ENCODE measurements at regions not wholly inside any gene's neighbourhood (a gene's known extent, or its start where the extent isn't known, plus 50 kb on each side); places are given as distances from the start of the nearest gene placed in this dataset.

DNA sequence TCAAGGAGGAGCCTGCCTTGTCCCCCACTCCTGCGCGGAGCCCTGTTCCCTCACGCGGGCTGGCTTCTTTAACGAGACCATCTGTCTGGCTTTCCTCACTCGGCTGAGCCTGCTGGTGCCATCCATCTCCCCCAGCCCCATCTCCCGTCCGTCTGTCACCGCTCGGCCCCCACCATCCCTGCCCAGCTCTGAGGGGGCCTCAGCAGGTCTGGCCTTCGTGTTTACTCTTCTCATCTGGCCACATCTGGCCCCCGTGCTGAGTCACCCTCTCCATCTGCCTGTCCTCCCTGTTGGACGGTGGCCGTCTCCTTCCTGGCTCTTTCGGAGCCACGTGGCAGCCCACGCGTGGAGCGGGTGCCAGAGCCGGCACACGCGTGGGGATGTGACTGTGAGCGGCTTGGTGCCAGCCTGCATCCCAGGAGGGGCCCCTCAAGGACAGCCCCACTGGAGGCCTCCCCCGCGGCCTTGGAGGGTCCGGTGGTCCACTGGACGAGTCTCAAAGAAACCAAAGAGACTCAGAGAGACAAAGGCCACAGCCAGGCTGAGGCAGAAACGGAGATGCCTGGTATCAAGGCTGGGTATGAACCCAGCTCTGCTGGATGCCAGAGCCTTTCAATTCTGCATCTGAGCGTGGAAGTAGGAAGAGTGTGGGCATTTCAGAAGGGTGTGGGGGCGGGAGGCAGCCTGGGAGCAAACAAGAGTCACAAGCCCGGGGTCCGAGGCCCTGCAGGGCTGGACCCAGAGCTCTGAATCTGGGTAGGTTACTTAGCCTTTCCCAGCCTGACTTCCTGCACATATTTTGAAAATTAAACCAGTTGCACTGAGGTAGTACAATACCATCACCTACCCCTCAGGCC is 76.7 kb upstream of the UNC5A start:
- DNase-seq (ENCODE audit: low spot score) = peak; percentile 49

DNA sequence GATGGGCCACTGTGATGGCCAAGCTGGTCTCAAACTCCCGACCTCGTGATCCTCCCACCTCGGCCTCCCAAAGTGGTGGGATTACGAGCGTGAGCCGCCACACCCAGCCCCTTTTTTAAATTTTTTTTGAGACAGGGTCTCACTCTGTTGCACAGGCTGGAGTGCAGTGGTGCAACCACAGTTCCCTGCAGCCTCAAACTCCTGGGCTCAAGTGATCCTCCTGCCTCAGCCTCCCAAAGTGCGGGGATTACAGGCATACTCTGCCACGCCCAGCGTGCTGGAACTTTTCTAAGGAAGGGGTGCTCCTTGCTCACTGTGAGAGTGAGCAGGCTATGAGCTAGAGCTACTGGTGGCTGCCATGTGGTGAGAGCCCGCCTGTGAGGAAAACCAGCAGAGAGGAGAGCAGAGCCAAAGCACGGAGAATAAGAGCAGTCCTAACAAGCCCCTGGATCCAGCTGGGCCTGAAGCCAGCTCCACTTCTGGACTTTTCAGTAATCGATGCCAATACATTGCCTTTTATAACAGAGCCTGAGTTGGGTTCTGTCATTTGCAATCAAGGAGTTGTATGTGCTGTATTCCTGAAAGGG is 75.5 kb upstream of the UNC5A start:
- DNase-seq (ENCODE audit: low spot score) = no peak

DNA sequence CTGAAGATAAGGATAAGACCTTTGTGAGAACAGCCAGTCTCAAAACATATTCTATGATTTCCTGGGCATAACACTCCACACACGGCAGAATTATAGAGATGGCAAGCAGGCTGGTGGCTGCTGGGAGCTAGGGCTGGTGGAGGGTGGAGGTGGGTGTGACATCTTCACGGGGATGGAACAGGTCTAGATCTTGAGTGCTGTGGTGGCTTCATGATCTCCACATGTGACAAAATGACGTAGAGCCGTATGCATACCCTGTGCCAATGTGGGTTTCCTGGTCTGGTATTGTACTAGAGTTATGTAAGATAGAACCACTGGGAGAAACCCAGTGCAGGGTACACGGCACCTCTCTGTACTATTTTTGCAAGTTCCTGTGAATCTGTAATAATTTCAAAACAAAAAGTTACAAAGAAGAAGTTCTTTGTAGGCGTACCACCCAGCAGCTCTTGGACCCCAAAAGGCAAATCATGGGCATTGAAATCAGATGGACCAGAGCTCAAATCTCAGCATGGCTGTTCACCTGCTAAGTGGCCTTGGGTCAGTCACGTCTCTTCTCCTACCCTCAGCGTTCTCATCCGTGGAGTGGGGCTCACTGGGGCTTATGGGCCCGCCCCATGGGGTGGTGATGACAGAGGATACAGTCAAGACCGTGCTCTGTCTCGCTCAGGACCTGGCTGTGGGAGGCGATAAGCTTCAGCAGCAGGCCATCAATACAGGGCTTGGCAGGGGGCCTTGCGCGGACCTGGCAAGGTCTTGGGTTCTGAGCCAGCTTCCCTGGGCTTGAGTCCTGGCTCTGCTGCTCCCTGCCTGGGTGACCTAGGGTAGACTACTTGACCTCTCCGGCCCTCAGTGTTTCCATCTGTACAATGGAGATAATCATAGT is 74.7 kb upstream of the UNC5A start:
- DNase-seq (ENCODE audit: low spot score) = no peak

DNA sequence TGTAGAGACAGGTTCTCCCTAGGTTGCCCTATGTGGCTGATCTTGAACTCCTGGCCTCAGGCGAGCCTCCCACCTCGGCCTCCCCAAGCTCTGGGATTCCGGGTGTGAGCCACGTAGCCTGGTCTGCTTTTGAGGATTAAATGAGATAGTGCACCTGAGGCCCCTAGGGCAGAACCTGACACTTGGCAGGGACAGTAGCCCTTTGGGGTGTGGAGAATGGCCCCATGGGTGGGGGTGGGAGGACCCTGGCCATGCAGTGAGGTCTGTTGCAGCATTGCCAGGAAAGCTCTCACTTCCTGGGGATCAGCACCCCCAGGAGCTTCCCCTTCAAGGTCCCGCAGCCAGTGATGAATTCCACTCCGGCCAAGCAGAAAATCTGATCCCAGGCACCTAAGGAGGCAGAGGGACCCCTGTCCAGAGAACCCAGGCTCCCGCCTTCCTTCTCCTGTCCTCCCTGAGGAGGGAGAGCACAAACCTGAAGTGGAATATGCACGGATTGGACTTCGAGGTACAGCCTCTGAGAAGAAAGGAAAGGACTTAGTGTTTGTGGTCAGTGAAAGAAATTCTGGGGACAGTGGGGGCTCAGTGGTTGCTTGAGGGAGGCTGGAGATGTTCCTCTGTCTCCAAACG is 73.9 kb upstream of the UNC5A start:
- DNase-seq (ENCODE audit: low spot score) = no peak

DNA sequence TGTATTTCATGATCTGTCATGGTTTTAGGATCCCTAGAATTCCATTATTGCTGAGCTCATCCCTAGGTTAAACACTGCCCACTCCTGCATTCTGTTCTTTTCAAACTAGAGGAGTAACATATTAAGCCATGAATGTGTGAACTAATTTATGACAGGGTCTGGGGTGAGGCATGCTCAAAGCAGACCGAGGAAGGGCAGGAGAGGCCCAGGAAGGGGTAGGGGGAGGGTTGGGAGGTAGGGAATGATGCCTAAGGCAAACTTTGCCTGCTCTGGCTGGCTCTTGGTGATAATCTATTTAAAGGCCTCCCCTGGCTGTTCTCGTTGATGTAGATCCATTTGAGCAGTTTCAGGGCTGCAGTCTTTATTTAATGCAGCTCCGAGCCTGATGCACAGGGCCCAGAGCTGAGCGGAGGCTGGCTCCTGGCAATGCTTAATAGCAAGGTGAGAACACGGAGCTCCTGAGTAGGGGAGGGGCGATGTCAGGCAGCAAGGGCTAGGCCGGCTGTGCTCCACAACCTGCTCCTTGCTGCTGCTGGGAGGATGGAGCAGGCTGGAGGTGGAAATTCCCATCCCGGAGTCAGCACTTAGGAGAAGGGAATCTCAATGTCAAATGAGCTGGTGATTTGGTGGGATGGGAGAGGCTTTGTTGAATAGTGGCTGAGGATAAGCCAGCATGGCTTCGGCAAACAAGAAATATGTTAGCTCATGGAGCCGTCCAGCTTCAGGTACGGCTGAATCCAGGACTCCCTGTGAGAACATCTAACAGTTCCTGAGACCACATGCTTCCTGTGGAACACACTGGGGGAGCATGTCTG is 73.2 kb upstream of the UNC5A start:
- no peak for DNase-seq (ENCODE audit: low spot score)

DNA sequence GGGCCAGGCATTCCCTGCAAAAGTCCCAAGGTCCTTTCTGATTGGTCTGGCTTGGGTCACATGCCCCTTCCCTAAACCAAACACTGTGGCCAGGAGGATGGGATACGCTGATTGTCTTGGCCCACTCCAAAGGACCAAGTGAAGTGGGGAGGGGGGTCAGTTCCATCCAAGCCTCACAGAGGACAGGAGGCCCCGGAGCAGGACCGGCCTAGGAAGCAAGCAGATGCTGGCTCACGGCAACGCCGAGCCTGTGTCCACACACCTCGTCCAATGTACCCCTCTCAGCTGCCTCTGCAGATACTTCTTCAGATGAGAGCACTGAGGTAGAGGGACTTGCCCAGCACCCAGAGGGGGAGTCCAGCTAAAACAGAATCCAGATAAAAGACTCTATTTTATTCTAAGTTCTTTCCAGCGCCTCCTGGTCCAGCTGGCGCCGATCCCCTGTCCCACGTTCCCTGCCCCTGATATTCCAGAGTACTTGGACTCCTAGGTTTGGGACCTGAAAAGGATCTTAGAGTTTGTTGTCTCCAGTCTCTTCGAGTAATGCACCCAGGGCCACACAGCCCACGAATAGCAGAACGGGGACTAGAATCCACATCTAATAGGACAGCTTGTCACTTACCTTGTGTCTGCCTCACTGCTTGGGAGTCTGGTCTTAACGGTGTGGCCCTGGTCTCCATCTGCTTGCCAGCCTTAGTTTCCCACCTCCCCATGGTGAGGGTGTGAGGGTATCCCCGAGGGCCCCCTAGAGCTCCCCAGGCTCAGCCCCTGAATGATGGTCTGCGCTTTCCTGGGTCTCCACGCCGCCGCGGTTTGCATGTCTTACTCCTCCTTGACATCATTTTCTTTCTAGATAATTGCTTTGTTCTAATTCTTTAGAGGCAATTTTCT is 72.4 kb upstream of the UNC5A start:
- no peak for DNase-seq (ENCODE audit: low spot score)

DNA sequence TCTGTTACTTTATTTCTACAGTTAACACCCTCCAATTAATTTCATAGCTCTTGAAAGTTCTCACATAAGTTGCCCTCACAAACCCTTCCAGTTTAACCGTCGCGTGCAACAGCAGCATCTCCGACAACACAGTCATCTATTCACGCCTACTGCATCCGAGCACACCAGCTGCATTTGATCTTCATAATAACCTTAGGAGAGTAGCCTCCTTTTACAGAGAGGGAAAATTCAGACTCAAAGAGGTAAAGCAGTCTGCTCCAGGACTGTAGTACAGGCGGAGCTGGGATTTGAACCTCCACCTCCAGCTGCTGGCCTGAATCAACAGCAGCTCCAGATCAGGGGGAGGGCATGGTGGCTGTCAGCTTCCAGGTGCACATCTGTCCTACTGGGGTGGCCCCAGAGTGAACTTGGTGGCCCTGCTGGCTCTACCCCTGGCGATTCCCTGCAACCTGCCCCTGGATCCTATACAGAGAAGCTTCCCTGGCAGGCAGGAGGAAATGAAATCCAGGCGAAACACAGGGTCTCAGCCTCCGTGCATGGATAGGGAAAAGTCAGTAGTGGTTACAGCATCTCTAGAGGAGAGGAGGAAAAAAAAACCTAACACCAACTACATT is 71.6 kb upstream of the UNC5A start:
- peak; percentile 3 for DNase-seq (ENCODE audit: low spot score)

DNA sequence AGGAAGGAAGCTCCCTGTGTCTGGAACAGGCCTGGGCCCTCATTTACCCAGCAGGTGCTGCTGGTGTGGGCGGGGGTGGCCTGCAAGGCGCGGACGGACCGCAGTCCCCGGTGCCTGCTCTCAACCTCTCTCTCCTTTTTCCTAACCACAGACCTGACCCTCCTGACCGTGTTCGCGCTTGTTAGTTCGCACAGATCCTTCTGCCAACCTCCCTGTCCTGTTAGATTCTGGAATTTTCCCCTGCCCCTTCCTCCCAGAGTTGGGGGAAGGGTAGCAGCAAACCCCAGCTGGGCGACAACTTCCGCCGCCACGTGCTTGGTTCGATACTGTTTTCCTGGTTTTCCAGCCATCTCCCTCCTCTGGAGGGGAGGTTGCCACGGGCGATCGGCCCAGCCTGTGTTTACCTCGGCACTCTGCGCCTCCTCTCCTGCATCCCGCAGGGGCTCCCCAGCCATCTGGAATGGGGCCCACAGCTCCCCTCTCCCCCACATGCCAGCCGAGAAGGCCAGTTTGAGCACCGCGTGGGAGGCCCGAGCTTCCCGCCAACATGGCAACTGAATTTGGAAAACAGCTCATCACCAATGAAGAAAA is 70.8 kb upstream of the UNC5A start:
- DNase-seq (ENCODE audit: low spot score) = peak; percentile 2

DNA sequence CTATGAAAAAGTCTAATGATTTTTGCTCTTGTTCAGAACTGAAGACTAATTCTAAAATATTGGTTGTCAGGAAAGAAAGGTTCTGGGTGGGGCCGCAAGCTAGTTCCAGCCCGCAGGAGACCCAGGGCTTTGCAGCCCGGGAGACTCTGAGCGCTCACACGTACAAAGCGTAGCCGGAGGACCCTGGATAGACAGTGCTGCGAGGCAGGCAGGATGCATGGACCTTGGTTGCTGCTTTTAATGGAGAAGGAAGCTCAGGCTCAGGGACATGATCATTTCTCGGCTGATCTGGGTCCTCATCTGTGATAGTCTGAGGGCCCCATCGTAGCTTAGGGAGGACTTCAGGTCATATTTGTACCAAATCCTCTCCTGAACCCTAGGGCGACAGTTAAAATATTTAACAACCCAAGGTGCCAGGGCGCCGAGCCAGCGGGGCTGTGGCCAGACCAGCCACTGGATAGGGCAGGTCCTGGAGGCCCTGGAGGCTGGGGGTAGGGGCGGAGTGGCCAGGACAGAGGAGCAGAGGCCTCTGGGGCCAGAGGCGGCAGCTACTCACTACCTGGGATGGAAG is 70.1 kb upstream of the UNC5A start:
- peak; percentile 5 for DNase-seq (ENCODE audit: low spot score)

DNA sequence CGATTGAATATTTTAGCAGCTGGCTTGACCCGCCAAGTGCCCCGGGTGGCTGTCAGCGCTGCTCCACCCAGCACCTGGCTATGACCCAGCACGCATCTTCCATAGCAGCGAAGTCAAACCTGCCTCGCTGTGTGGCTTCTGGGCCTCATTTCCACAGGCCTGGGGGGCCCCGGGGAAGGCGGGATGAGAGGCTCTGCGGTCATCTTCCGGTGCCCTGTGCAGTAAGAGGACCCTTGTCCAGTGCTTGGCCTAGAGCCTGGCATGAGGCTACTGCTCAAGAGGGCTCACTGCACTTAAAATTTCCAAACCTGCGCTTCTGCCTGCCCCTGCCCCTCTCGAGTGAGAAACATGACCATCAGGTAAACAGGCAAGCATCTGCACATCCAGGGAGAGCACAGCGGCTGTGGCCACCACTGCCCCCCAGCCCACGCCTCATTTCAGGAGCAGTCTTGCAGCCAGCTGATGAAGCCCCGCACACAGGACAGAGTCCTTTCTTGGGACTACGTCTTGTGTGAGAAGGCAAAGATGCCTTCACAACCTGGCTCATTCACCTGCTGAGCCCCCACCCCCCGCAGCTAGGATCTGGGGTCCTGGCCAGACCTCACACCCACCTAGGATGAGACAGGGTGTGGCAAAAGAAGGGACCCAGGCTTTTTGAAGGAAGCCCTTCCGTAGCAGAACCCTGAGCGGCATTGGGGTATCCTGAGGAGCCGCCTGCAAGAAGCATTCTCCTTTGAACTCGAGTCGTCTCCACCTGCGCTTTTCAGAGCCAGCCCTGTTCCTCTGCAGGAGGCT is 69.5 kb upstream of the UNC5A start:
- peak; percentile 3 for DNase-seq (ENCODE audit: low spot score)

DNA sequence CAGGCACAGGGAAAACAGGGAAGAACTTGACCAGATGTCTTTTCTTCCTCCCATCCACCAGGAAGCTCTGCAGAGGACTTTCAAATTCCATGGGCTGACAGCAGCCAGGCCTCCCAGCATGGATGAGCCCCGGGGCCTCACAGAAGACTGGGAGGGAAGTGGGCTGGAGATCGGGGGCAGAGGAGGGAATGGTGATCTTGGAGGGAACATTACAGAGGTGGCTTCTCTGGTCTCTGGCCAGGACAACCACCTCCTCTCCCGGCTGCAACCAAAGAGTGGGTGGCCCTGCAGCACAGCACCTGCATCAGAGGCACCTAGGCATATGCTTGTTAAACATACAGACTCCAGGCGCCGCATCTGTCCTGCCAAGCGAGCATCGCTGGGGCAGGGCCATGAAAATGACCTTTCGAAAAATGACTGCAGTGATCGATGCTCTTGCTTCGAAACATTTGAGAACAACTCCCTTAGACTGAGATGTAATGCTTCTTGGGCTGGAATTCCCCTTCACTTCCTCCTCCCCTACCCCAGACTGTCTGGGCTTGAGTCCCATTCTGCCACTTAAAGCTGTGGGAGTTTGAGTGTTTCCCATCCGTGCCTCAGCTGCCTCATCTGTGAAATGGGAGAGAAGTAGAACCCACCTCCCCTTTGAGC is 68.7 kb upstream of the UNC5A start:
- DNase-seq (ENCODE audit: low spot score) = peak; percentile 7

DNA sequence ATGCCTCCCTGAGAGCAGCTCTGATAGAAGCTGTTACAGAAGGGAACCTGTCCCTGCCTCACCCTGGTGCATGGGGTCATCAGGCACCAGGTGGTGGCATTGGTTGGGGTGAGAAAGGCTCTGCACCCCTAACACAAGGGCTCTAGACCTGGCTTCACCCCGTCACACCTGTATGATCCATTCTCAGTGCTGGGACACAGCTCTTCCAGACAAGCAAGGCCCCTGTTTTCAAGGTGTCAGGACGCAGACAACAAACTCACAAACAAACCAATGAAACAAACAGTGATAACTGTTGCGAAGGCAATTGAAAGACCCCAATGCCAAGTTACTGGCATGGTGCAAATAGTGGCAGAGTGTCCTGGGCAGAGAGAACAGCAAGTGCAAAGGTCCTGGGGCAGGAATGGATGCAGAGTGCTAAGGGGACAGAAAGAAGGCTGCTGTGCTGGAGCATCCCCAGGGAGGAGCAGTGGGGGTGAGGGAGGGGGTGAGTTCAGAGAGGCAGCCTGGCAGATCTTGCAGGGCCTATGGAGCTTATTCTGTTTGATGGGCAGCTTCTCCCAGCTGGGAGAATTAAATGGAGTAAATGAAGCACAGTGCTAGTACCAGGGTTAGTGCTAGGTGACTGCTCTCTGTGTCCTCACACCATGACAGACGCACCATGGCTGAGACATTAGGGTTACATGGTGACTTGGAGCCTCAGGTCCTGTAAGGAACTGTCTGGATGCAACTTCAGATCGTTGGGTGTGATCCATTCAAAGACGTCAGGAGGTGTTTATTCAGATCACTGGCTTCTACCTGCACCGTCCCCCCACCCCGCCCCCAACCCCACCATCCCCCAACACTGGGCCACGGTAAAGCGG is 67.9 kb upstream of the UNC5A start:
- DNase-seq (ENCODE audit: low spot score) = peak; percentile 4

DNA sequence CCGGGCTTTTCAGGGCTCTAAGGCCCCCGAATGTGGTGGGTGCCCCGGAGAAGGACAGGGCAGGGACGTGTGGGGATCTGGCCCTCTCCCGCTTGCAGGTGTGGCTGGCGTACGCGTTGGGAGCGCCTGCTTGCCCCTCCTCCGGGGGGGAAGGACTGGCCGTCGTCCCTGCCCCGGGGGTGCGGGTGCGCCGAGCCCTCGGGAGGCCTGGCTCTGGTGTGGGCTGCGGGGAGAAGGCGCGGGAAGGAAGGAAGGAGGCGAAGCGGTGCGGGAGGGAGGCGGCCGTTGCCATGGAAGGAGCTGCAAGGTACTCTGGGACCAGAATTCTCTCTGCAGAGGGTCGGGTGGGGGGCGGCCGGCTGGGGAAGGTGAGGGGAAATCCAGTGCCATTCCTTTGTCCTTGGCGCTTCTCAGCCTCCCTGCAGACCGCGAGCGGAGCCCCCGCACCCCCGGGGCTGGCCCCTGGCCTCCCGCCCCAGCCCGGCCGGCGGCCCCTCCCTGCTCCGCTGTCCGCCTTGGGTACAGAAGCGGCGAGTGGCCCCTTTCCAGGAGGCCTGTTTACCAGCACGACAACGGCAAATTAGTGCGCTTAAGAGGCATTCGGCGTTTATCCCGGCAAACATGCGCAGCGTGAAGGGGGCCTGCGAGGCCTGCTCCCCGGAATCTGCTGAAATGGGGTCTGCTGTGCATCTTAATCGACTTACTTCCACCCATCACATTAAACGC is 67.1 kb upstream of the UNC5A start:
- peak; percentile 20 for DNase-seq (ENCODE audit: low spot score)

DNA sequence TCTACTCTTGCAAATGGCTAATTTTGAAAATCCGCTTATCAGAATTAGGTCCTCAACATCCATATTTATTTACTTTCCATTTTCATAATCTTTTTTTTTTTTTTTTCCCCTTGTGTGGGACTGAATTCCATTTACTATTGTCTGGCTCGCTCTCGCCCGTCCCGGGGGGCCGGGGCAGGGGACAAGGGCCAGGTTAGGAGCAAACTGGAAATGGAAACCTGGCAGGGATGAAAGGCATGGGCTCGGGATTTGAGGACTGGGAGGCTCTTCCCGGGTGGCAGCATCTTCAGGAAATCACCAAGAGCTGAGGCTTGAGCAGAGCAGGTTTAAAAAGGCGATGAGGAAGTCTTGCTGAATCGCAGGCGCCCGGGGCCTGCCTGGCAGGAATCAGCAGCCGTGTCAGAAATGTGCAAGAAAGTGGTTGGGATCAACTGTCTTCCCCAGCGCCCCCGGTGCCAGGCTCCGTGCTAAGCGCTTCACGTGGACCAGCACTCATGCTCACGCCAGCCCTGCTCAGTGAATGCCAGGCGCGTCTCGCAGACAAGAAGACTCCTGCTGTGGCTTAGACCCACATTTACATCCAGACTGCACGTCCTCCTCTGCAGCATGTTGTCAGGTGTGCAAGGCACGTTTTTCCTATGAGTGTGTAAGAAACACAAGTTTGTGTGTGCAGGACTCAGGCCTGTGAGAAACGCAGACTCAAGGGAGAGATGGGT is 66.3 kb upstream of the UNC5A start:
- peak; percentile 9 for DNase-seq (ENCODE audit: low spot score)

DNA sequence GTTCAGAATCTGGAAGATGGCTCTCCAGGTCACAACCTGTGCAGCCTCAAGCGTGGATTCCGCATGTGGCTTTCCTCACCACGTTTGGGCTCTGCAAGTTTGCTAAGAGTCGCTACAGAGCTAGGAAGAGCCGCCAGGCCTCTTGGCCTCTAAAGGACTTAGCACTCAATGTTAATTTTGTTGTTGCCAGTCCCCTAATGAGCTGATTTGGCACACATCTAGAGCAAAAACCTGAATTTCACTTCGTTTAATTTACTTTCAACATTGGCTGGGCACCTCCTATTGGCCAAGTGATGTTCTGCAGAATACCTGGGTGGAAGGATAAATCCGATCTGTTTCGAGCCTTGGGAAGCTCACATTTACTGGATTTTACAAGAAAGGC is 65.8 kb upstream of the UNC5A start:
- peak; percentile 5 for DNase-seq (ENCODE audit: low spot score)

DNA sequence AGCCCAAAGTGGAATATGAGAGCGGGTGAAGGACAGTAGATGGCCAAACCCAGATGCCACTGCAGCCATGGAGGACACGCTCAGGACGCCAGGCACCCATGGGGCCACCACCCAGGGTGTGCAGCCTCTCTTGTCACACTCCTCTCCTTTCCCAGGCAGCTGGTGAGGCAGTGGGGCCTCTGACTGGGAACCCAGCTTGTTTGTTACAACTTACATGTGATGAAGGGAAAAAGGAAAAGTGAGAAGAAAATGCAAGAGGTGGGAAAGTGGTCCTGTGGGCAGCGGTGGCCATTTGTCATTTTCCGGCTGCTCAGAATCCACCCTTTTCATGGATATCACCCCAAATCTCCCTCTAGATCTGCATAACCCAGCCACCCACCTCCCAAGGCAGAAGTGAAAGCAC is 62.7 kb upstream of the UNC5A start:
- no peak for DNase-seq (ENCODE audit: low spot score)

Data from AG20443 (cell line).